HL-60 (cell line): ENCODE measurements at regions not wholly inside any gene's neighbourhood (a gene's known extent, or its start where the extent isn't known, plus 50 kb on each side); places are given as distances from the start of the nearest gene placed in this dataset.

ENCODE experiments used
- GABPA ChIP-seq: IDR thresholded peaks from 2 replicates; pipeline ENCODE4 v1.6.1; 2012; ENCODE audit warnings: low read depth
- POLR2AphosphoS5 ChIP-seq: IDR thresholded peaks from 2 replicates; pipeline ENCODE4 v1.6.1; 2012; ENCODE audit warnings: low read depth
- TF ChIP-seq, protein P1 (sequence below): IDR thresholded peaks from one replicate; pipeline ENCODE4 v1.5.1; 2011; ENCODE audit warnings: low read length, control low read depth, inconsistent platforms; ENCODE audit not compliant: insufficient read depth
- TF ChIP-seq, protein P2 (sequence below): IDR thresholded peaks from 2 replicates; pipeline ENCODE4 v1.6.1; 2012; ENCODE audit warnings: low read depth; ENCODE audit not compliant: insufficient replicate concordance

DNA sequence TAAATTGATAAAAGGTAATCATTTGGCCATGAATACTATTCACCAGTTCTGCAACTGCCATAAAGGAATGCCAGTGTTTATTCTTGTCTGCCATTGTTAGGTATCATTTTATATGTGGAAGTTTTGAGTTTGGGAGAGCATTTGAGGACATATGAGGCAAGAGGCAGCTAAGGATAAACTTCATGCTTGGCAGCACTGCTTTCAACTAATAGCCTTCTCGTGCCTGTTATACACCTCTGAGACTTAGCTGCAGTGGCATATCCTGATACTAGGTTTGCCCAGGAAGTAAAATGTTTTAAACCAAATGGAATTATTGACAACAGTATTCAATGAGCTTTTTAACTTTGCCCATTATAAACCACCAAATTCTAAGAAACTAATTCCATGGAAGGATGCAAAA, 126.0 kb upstream of the DPH6 start:
- TF ChIP-seq, protein P1, sequence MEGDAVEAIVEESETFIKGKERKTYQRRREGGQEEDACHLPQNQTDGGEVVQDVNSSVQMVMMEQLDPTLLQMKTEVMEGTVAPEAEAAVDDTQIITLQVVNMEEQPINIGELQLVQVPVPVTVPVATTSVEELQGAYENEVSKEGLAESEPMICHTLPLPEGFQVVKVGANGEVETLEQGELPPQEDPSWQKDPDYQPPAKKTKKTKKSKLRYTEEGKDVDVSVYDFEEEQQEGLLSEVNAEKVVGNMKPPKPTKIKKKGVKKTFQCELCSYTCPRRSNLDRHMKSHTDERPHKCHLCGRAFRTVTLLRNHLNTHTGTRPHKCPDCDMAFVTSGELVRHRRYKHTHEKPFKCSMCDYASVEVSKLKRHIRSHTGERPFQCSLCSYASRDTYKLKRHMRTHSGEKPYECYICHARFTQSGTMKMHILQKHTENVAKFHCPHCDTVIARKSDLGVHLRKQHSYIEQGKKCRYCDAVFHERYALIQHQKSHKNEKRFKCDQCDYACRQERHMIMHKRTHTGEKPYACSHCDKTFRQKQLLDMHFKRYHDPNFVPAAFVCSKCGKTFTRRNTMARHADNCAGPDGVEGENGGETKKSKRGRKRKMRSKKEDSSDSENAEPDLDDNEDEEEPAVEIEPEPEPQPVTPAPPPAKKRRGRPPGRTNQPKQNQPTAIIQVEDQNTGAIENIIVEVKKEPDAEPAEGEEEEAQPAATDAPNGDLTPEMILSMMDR: no peak
- TF ChIP-seq POLR2AphosphoS5 (no peak), GABPA (no peak)
- TF ChIP-seq, protein P2, sequence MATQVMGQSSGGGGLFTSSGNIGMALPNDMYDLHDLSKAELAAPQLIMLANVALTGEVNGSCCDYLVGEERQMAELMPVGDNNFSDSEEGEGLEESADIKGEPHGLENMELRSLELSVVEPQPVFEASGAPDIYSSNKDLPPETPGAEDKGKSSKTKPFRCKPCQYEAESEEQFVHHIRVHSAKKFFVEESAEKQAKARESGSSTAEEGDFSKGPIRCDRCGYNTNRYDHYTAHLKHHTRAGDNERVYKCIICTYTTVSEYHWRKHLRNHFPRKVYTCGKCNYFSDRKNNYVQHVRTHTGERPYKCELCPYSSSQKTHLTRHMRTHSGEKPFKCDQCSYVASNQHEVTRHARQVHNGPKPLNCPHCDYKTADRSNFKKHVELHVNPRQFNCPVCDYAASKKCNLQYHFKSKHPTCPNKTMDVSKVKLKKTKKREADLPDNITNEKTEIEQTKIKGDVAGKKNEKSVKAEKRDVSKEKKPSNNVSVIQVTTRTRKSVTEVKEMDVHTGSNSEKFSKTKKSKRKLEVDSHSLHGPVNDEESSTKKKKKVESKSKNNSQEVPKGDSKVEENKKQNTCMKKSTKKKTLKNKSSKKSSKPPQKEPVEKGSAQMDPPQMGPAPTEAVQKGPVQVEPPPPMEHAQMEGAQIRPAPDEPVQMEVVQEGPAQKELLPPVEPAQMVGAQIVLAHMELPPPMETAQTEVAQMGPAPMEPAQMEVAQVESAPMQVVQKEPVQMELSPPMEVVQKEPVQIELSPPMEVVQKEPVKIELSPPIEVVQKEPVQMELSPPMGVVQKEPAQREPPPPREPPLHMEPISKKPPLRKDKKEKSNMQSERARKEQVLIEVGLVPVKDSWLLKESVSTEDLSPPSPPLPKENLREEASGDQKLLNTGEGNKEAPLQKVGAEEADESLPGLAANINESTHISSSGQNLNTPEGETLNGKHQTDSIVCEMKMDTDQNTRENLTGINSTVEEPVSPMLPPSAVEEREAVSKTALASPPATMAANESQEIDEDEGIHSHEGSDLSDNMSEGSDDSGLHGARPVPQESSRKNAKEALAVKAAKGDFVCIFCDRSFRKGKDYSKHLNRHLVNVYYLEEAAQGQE: no peak
